CD1c-positive myeloid dendritic cell (primary cell): ENCODE measurements at regions not wholly inside any gene's neighbourhood (a gene's known extent, or its start where the extent isn't known, plus 50 kb on each side); places are given as distances from the start of the nearest gene placed in this dataset.
A peak's percentile ranks its signal among the peaks of the same experiment; 100 is the strongest.
"Not testable (repeated sequence)": the region's sequence is repeated elsewhere in the genome, so short reads cannot be mapped to it uniquely, and the experiment has no call there.

Source experiments
- DNase-seq: peaks from one replicate; pipeline ENCODE4 v3.0.0-alpha.2; 2016; ENCODE audit errors: extremely low spot score

- no peak for DNase-seq
Measured at GRCh38 chr2:222351035-222351434, 52.2 kb upstream of the PAX3 start.

GRCh38 chr2:222352981-222353380 is 54.2 kb upstream of the PAX3 start:
- no peak for DNase-seq

DNA sequence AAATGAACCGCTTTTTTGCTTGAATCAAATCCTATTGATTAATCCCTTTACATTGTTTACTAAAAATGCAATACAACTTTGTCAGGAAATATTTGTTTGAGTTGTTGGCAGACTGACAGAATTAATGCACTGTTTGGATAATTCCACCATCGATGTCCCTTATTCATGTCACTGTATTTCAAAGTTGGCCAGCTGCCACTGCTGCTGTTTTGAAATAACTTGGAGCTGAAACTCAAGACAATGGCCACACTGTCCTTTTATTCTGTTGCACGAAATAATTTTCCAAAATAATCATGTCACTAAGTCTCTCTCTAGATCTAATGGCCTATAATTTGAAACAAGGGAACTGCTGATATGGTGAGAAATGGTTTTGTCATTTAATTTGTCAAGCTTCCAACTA is 55.2 kb upstream of the PAX3 start:
- no peak for DNase-seq

GRCh38 chr2:222355860-222356259 is 57.1 kb upstream of the PAX3 start:
- DNase-seq: no peak

DNA sequence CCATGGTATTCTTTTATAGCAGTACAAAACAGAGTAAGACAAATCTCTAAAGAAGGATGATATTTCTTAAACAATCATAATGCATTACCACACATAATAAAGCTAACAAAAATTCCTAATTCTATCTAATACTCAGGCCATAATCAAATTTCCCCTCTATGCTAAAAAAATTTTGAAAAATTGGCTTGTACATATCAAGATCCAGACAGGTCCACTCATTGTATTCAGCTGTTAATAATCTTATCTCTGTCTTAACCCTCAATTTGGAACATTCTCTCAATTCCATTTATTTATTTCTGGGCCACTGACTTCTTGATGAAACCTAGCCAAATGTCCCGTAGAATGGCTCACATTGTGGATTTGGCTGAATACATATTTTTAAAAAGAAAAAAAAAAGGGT is 59.1 kb upstream of the PAX3 start:
- no peak for DNase-seq

- peak; percentile 16 for DNase-seq
Measured at GRCh38 chr2:222358876-222359275, 60.1 kb upstream of the PAX3 start.

- no peak for DNase-seq
Measured at GRCh38 chr2:222360146-222360545, 61.3 kb upstream of the PAX3 start.

DNA sequence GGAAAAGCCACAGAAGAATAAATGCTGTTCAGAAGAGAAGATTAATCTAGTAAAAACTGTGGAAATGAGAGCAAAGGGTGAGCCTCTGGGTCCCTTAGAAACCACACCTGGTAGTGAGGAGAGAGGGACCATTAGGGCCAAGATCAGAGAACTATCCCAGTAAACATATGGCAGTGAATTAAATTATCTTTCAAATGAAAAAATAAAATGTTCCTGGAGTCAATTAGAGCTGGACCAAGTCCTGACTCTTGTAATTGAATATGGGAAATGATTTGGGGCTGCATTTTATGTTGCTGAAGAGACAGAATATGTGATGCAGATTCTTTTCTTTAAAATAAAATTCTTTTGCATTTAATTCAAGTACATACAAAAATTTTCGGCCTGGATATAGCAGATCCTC is 62.2 kb upstream of the PAX3 start:
- no peak for DNase-seq

DNA sequence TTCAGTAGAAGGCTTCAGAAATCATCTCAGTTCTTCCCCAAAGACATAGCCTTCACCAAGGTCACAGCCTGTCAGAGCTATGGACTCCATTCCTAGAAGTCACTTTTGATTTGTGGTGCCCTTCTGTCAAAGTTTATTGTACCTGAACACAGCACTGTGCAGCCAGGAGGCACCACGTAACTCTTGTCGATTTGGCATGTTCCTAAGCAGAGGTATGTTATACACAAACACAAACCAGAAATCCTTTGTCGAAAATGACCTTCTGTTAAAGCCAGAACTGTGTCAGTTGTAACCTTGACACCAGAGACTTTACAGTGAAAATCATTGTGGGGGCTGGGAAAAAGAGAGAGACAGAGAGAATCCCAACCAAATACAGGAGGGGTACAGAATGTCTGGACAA is 62.6 kb upstream of the SGPP2 start:
- no peak for DNase-seq

DNA sequence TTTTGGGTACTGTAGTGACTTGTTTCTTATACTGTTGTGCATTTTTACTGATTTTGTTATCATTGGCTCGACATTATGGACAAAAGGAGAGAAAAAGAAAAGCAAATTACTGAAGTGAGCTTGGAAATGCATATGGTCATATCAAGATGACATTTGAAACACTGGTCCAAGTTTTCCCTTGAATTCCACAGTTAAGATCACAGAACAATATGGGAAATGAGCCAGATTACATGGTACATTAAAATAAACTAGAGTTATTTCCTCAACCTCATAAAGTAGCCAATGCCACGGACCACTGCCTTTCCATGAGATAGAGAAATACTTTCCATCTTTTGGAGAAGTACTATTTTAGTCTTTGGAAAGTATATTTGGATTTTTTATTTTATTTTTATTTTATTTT is 62.0 kb upstream of the SGPP2 start:
- no peak for DNase-seq

DNA sequence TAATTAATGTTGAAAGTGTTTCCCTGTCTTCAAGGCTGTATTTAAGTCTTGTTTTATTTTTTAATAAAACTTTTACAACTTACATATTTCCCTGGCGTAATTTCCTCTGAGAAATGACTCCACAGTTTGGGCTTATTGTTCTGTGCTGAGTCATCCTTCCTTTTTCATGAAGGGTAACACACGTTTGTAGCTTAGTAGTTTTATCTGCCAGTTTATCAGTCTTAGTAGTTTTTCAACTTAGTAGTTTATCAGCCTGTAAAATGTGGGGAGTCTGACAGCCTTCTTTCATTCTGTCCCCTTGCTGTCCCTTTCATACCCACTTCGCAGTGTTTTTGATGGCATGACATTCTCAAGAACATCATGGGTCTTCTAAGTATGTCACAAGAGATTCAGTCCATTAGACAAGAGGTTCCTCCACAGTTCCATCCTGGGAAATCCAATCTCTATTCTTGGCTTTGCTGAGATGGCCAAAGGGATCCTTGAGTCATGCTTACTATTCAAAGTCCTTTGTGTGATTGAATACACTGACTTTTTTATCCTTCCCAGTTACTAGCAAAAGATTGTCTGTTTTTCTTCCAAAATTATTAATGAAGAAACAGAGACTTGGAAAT is 60.0 kb upstream of the SGPP2 start:
- DNase-seq: peak; percentile 41

GRCh38 chr2:222368280-222368679 is 56.1 kb upstream of the SGPP2 start:
- not testable (repeated sequence) for DNase-seq

- no peak for DNase-seq
Measured at GRCh38 chr2:222372993-222373392, 51.4 kb upstream of the SGPP2 start.
